ENCODE measurements at regions not wholly inside any gene's neighbourhood (a gene's known extent, or its start where the extent isn't known, plus 50 kb on each side); places are given as distances from the start of the nearest gene placed in this dataset.

DNA sequence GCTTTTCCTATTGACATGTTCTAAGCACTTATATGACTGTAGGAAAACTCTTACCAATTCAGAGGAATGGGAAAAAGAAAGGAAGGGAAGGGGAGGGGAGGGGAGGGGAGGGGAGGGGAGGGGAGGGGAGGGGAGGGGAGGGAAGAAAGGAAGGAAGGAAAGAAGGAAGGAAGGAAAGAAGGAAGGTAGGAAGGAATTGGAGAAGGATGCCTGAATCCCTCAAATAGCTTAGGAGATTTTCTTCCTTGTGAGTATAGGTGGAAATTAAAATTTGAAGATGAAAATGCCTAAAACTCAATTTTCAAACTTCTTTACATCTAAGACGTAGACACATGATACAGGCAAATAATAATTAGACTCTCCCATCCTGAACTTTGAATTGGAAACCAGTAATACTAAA lies 463.1 kb downstream of the SATB2 start:
- intact Hi-C loops (cut with DNase I; ENCODE audit: low total_unique reads) (no loop called here), in situ Hi-C loops (cut with MboI; ENCODE audit: low sequenced_read_pairs in 4 of 4) (no loop called here)
- Histone ChIP-seq H3K9me3 (no peaks in the 10 kb centered on the region), H3K27me3 (no peaks in the 10 kb centered on the region), H3K4me3 (no peak overlapping the region), H3K27ac (no peak overlapping the region), H3K4me1 (no peaks in the 10 kb centered on the region), H3K36me3 (no peaks in the 10 kb centered on the region)
- DNase-seq, result no peak
- TF ChIP-seq, protein P1, sequence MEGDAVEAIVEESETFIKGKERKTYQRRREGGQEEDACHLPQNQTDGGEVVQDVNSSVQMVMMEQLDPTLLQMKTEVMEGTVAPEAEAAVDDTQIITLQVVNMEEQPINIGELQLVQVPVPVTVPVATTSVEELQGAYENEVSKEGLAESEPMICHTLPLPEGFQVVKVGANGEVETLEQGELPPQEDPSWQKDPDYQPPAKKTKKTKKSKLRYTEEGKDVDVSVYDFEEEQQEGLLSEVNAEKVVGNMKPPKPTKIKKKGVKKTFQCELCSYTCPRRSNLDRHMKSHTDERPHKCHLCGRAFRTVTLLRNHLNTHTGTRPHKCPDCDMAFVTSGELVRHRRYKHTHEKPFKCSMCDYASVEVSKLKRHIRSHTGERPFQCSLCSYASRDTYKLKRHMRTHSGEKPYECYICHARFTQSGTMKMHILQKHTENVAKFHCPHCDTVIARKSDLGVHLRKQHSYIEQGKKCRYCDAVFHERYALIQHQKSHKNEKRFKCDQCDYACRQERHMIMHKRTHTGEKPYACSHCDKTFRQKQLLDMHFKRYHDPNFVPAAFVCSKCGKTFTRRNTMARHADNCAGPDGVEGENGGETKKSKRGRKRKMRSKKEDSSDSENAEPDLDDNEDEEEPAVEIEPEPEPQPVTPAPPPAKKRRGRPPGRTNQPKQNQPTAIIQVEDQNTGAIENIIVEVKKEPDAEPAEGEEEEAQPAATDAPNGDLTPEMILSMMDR (IDR thresholded peaks at IDR 0.05 in 4 of 5, conservative IDR thresholded peaks at IDR 0.05 in 1 of 5), result no peak
- no peak for TF ChIP-seq POLR2A (IDR thresholded peaks at IDR 0.05)
- ATAC-seq, result no peak

DNA sequence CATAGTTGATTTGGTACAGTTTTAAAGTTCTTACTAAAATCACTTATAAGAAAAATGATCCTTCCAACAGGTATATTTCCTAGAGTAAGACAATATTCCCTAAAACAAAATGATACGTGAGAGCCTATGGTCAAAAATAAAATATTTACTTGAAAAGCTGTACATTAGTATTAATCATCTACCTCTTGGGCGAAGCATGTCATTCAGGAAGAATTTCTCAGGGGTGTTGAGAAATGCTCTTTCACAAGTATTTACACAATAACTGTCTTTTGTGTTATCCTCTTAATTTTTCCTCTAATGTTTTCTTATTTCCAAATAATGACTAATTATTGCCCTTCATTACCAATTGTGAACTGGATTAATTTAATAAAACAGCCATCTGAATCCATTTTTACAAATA lies 466.3 kb downstream of the SATB2 start:
- no peak for DNase-seq
- intact Hi-C loops (cut with DNase I; ENCODE audit: low total_unique reads), result no loop called here
- H3K4me3 ChIP-seq, result no peak overlapping the region
- ATAC-seq, result no peak
- H3K27ac ChIP-seq, result no peak overlapping the region
- H3K36me3 ChIP-seq, result no peaks in the 10 kb centered on the region
- no peaks in the 10 kb centered on the region for H3K27me3 ChIP-seq
- no peak for TF ChIP-seq POLR2A (IDR thresholded peaks at IDR 0.05)
- TF ChIP-seq, protein P1 (IDR thresholded peaks at IDR 0.05 in 4 of 5, conservative IDR thresholded peaks at IDR 0.05 in 1 of 5), result no peak
- in situ Hi-C loops (cut with MboI; ENCODE audit: low sequenced_read_pairs in 4 of 4), result no loop called here
- H3K4me1 ChIP-seq, result no peaks in the 10 kb centered on the region
- H3K9me3 ChIP-seq, result no peaks in the 10 kb centered on the region

DNA sequence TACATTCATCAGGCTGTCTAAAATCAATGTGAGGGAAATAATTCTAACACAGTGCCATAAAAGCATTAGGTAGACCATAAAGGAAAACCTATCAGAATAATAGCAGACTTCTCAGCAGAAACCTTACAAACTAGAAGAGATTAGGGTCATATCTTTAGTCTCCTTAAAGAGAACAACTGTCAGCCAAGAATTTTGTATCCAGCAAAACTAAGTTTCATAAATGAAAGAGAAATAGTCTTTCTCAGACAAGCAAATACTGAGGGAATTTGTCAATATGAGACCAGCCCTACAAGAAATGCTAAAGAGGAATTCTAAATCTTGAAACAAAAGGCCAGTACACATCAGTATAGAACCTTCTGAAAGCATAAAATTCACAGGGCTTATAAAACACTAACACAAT lies 482.0 kb downstream of the SATB2 start:
- TF ChIP-seq, protein P1 (IDR thresholded peaks at IDR 0.05 in 4 of 5, conservative IDR thresholded peaks at IDR 0.05 in 1 of 5), result no peak
- no peak for TF ChIP-seq POLR2A (IDR thresholded peaks at IDR 0.05)
- Histone ChIP-seq H3K4me3 (no peak overlapping the region), H3K27me3 (no peaks in the 10 kb centered on the region), H3K36me3 (no peaks in the 10 kb centered on the region), H3K9me3 (no peaks in the 10 kb centered on the region), H3K27ac (no peak overlapping the region), H3K4me1 (no peaks in the 10 kb centered on the region)
- DNase-seq (no peak), ATAC-seq (no peak)
- intact Hi-C loops (cut with DNase I; ENCODE audit: low total_unique reads) (no loop called here), in situ Hi-C loops (cut with MboI; ENCODE audit: low sequenced_read_pairs in 4 of 4) (no loop called here)

DNA sequence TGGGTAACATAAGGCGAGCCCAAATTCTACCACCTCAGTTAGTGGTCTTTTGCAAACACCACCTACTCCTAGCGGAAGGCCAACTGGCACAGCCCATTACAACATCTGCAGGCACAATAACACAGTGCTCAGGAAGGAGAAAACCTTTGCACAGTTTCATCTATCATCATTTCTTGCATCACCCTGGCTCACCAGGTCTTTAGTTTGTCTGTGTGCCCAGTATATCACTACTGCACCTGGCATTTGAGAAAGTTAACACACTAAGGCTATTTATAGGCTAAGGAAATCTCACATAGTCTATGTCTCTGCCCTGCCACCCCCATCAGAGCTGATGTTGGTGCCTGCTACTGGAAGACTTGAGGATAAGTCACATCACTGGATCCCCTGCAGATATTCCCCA lies 484.0 kb downstream of the SATB2 start:
- Histone ChIP-seq H3K4me3 (no peak overlapping the region), H3K4me1 (no peaks in the 10 kb centered on the region), H3K9me3 (no peaks in the 10 kb centered on the region), H3K27ac (no peak overlapping the region), H3K27me3 (no peaks in the 10 kb centered on the region), H3K36me3 (no peaks in the 10 kb centered on the region)
- ATAC-seq (no peak), DNase-seq (no peak)
- in situ Hi-C loops (cut with MboI; ENCODE audit: low sequenced_read_pairs in 4 of 4) (no loop called here), intact Hi-C loops (cut with DNase I; ENCODE audit: low total_unique reads) (loop anchor here (1.0 kb wide), 1 partner anchor 46 kb away; no protein-coding TSS in a partner anchor)
- no peak for TF ChIP-seq POLR2A (IDR thresholded peaks at IDR 0.05)
- TF ChIP-seq, protein P1 (IDR thresholded peaks at IDR 0.05 in 4 of 5, conservative IDR thresholded peaks at IDR 0.05 in 1 of 5), result no peak

DNA sequence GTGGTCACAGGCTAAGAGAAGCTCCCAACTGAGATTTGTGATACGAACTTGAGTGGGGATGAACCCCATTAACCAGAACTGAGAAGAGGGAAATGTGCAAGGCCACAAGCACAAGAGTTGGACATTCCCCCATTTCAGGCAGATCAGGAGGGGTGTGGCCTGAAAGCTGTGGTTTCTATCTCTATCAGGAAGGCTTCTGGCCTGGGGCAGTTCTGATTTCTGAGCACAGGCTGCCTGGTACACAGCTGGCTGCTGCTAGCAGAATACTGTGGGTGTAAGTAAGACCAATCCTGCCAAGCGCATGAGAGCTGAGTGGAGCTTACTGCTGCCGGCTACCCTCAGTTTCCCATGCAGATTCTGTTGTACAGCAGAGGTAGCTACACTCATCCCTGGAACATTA lies 484.6 kb downstream of the SATB2 start:
- no peaks in the 10 kb centered on the region for H3K27me3 ChIP-seq
- H3K4me1 ChIP-seq, result no peaks in the 10 kb centered on the region
- DNase-seq, result no peak
- H3K36me3 ChIP-seq, result no peaks in the 10 kb centered on the region
- ATAC-seq, result no peak
- TF ChIP-seq, protein P1 (IDR thresholded peaks at IDR 0.05 in 4 of 5, conservative IDR thresholded peaks at IDR 0.05 in 1 of 5), result no peak
- TF ChIP-seq POLR2A (IDR thresholded peaks at IDR 0.05), result no peak
- in situ Hi-C loops (cut with MboI; ENCODE audit: low sequenced_read_pairs in 4 of 4), result no loop called here
- intact Hi-C loops (cut with DNase I; ENCODE audit: low total_unique reads), result loop anchor here (1.0 kb wide), 1 partner anchor 46 kb away; no protein-coding TSS in a partner anchor
- H3K27ac ChIP-seq, result no peak overlapping the region
- no peaks in the 10 kb centered on the region for H3K9me3 ChIP-seq
- H3K4me3 ChIP-seq, result no peak overlapping the region

Data from gastrocnemius medialis (tissue), 4 donors.